Dermis blood vessel endothelial cell (primary cell): ENCODE measurements at regions not wholly inside any gene's neighbourhood (a gene's known extent, or its start where the extent isn't known, plus 50 kb on each side); places are given as distances from the start of the nearest gene placed in this dataset.

Source experiments
- DNase-seq: peaks from one replicate; pipeline ENCODE4 v3.0.0; 2010

DNA sequence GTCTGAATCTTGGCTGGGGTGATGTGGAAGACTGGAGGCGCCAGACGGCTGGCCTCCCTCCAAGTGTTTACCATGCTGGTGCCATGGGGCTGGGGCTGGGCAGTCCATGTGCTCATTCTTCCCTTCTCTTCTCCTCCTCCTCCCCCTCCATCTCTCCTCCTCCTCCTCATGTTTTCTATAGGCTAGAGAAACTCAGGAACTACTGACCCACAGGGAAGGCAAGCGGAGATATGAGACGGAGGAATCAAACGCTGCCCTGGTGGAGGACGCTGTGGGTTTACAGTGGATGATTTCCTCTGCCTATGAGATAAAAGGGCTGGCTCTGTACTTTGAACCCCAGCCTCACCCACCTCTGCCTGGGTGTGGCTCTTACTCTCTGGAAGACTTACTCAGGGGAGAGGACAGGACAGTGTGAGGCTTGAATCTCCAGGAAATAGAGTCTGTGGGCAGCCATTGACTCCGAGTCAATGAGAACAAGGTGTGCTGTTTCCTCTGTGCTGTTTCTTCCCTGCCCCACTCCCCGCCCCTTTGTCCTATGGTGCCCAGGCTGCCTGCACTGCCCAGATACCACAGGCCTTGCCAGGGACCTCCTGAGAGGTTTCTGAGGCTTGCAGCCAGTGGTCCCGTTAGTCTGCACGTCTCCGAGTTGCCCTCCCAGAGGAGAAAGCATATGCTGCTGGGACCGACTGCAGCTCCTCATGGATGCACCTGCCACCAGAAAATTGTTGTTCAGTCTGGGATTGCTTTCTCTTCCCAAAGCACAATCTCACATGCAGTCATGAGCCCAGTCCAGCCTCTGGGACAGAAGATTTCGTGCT is 132.6 kb upstream of the ARHGAP5 start:
- DNase-seq: no peak

- DNase-seq: no peak
These were observed 132.0 kb upstream of the ARHGAP5 start for GRCh38 chr14:31945074-31945613.

DNA sequence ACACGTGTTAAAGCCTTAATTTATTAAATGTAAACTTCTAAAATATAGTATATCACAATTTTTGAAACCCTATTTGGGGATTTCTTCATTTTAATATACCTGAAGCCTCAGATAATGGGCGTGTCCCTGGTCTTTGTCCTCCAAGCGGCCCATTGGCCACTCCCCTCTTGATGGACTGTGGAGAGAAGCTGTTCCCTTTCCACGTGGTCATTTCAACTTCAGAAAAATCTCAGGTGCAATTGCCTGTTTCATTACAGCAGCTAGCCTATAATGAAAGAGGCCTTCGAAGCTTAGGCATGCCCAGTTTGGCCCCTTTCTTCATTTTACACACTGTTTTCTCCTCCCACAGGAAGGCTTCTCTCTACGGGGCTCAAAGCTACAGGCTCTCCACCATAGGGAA is 131.4 kb upstream of the ARHGAP5 start:
- DNase-seq: no peak

- no peak for DNase-seq
These were observed 130.0 kb upstream of the ARHGAP5 start for GRCh38 chr14:31947076-31947475.

DNA sequence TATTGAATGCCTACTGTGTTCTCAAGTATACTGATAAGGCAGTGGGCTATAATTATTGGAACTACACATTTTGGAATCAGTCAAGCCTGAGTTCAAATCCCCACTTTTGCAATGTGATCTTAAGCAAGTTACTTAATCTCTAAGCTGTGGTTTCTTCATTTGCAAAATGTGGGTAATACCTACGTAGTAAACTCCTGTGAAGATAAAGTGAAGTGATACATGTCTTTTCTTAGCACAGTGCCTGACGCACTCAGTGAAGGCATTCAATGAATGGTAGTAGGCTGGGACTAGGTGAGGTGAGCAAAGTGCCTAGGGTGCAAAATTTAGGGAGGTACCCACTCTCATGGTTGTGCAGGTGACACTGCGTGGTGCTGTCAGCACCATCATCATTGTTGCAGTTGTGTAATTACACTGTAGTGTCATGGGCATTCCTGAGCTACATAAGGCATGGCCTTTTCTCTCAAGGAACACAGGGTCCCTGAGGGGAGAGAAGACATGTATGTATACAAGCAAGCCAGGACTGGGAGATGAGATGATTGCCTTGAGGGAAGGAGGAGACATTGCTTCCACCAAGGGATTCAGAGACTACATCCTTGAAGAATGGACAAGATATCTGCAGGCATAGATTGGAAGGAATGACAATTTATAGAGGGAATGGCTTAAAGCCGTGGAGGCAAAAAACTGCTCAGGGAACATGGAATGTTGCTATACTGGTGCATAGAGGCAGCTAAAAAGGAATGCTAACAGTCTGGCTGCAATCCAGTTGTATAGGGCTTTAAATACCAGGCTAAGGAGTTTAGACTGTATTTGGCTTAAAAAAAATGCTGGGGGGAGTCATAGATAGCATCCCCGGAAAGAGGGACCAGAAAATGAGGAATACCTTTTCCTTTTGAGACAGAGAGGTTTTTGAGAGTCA is 129.2 kb upstream of the ARHGAP5 start:
- no peak for DNase-seq

DNA sequence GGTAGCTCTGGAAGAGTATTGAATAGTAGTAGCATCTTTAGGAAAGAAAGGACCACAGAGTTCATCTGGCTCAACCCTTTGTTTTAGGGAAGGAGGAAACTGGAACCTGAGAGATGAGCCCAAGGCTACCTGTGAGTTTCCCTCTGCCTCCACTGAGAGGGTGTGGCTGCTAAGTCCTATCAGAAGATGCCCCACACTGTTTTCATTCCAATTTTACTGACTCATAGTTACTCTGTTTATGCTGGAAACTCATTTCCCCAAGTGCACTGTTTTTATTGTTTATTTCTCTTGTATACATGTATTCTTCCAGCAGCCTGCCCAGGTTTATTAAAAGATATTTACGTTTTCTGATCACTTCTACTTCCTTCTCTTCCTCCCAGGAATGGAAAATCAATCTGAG is 127.4 kb upstream of the ARHGAP5 start:
- no peak for DNase-seq

DNA sequence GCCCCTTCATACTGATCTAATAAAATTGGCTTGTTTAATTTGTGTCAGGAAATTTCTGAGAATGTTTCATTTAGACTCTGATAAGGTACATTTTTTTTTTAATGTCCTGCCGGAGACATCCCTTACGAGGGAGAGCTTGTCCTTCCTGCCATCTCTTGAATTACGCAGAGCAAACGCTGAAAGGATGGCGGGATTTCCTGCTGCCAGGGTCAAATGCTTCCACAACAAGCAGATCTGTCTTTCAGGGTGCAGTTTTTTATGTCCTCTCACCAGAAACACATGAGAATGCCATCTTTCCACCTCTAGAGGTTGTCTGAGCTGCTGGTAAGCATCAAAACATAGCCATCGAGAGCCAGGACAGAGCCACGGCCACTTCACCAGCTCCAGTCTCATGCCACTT is 126.8 kb upstream of the ARHGAP5 start:
- no peak for DNase-seq

GRCh38 chr14:31950764-31951637 is 126.1 kb upstream of the ARHGAP5 start:
- DNase-seq: peak; percentile 10

DNA sequence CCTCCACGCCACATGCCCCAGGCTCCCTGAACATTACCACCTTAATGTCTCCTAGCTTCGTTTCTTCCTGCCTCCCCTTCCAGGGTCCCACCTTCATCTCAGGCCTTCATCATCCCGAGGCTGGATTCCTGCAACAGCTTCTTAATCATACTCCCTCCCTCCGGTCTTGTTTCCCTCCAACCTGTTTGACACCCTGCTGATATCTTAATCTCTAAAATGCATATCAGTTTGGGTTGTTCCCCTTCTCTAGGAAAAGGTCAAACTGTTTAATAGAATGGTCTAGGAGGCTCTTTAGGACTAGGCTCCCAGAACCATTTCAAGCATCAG is 125.5 kb upstream of the ARHGAP5 start:
- DNase-seq: no peak

- DNase-seq: no peak
These were observed 124.5 kb upstream of the ARHGAP5 start for GRCh38 chr14:31952573-31952972.

- no peak for DNase-seq
These were observed 123.9 kb upstream of the ARHGAP5 start for GRCh38 chr14:31953210-31953609.

- DNase-seq: no peak
These were observed 122.1 kb upstream of the ARHGAP5 start for GRCh38 chr14:31954991-31955390.

- DNase-seq: no peak
These were observed 121.0 kb upstream of the ARHGAP5 start for GRCh38 chr14:31955936-31956579.

DNA sequence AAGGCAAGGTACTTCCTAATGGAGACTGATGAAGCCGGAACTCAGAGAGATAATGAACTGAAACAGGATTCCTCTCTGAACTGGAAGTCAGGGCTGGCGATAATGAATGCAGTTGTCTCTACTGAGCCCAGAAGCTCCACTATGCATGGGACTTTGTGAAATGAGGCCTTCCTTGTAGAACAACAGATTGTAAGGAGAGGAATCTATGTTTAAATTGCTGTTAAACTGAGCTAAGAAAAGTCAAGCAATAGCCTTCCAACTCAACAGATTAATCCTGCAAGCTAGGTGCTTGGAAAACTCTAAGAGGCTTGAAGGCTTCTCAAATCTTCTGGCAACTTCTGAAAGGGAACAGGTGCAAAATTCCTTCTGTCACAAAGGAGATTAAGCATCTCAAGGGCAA is 119.5 kb upstream of the ARHGAP5 start:
- no peak for DNase-seq

DNA sequence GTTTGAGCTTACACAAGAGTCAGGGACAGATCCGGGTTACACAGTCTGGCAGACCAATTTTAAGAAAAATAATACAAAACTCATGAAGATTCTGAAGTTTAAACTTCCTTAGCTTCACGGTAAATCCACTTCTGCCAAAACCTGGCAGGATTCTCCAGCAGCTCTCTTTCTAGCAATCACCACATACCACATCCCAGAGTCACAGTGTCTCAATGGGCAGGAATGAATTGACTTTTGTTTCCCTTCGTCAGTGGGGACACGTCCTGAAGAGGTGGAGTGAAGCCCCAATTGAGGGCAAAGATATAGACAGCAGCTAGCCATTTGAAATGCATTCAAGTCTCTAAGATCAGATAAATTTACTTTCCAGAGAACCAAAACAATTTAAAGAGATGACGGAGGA is 117.1 kb upstream of the ARHGAP5 start:
- DNase-seq: no peak

DNA sequence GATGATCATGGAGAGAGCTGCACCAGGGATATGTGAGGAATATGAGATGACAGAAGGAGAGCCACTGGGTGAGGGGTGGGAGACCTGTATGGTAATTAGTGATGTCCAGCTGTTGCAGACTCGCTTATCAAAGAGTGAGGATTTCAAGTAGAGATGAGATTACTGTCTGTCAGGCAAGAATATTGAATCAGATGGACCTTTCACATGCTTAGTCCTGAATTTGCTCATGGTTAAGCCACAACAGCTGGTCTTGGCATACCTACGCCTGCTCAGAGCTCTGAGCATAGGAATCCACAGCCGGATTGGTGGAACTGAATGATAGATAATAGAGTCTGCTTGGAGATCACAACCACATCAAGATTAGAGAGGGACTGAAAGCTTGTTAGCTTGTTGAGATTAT is 115.2 kb upstream of the ARHGAP5 start:
- DNase-seq: no peak

DNA sequence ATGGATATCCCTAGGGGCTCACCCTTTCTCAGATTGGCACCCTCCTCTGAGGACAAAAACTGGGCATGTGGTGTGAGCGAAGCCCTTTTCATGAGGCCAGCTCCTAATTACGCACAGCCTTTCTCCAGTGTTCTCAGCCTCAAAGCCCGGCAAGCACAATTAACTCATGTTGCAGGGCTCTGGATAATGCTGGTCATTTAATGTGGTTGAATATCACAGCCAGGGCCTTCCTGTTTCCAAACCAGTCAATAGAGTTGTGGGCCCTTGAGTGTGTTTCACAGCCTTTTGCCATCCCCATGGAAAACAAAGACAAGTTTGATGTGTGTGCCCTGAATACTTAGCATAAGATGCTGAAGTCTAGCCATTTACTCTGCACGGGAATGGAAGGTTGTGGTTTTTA is 114.2 kb upstream of the ARHGAP5 start:
- DNase-seq: no peak

DNA sequence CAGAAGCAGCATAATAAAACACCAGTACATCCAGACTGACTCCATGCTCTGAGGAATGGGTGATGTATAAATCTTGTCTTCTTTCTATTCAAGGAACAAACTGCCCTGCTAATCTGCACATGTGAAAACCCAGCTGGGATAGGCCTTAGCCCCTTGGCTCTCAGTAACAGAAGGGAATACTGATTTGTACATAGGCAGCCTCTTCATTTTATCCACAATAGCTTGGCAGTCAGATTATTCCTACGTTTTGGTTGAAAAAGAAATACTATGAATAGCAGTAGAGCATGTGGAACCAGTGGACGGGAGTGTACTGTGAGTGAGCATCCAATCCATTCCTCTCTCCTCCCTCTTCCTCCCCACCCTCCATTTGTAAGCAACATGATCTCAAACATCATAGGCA is 113.5 kb upstream of the ARHGAP5 start:
- no peak for DNase-seq

GRCh38 chr14:31964490-31964889 is 112.6 kb upstream of the ARHGAP5 start:
- no peak for DNase-seq

DNA sequence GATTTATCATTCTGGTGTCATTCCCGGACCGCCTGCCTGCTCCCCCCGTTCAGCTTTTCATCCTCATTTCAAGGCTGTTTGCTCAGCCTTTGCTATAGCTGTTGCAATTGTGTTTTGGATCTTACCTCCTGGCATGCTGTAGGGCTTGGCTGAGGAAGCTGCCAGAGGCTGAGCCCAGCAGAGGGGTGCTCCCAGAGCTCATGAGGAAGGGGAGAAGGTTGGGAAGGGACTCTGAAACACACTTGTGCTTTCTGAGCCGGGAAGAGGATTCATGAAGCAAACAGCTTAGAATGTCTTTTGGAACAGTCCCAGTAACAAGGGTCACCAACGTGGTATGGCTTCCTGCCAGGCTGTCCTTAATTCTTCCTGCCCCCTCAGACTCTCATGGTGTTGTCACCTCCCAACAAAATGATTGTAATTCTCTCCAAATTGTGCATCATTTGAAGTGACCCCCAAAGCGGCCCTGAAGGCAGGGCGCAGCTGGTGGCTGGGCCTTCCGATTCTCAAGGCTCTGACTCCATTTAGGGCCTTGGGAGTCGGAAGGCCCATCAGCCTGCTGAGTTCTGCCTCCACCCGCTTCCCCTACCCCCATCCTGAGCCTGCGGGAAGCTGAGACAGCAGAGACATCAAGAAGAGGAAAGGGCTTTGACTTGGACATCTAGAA is 111.9 kb upstream of the ARHGAP5 start:
- no peak for DNase-seq

- DNase-seq: no peak
These were observed 111.1 kb upstream of the ARHGAP5 start for GRCh38 chr14:31965735-31966598.
